NOMO-1 (cell line): ENCODE measurements at regions not wholly inside any gene's neighbourhood (a gene's known extent, or its start where the extent isn't known, plus 50 kb on each side); places are given as distances from the start of the nearest gene placed in this dataset.
"Not testable (repeated sequence)": the region's sequence is repeated elsewhere in the genome, so short reads cannot be mapped to it uniquely, and the experiment has no call there.

ENCODE experiments used
- DNase-seq, 2 experiments: peaks; one replicate each; lab custom pipeline; 2025; ENCODE audit not compliant: unreplicated experiment in 2 of 2; lab: John Stamatoyannopoulos, UW

GRCh38 chr13:104976986-104977385, 1558.5 kb downstream of the EFNB2 start:
- peak in 1 of 2 experiments; percentile 39 for DNase-seq

GRCh38 chr13:104975272-104975671, 1560.2 kb downstream of the EFNB2 start:
- DNase-seq, result peak in 1 of 2 experiments; percentile 27

GRCh38 chr13:104968876-104969275, 1566.6 kb downstream of the EFNB2 start:
- no peak for DNase-seq

- DNase-seq, result no peak
These were observed 1567.4 kb downstream of the EFNB2 start for GRCh38 chr13:104967836-104968630.

- DNase-seq, result no peak
These were observed 1568.1 kb downstream of the EFNB2 start for GRCh38 chr13:104967376-104967775.

- DNase-seq, result no peak
These were observed 1573.1 kb downstream of the EFNB2 start for GRCh38 chr13:104962411-104962810.

- no peak for DNase-seq
These were observed 1574.2 kb downstream of the EFNB2 start for GRCh38 chr13:104961246-104961645.

- DNase-seq, result peak in 1 of 2 experiments; percentile 29
These were observed 1581.3 kb downstream of the EFNB2 start for GRCh38 chr13:104954210-104954609.

- DNase-seq, result no peak
These were observed 1581.9 kb downstream of the EFNB2 start for GRCh38 chr13:104953588-104953987.

- no peak for DNase-seq
These were observed 1585.4 kb downstream of the EFNB2 start for GRCh38 chr13:104949840-104950740.

- DNase-seq, result no peak
These were observed 1591.3 kb downstream of the EFNB2 start for GRCh38 chr13:104944176-104944575.

GRCh38 chr13:104943331-104943730, 1592.1 kb downstream of the EFNB2 start:
- DNase-seq, result no peak

- no peak for DNase-seq
These were observed 1597.6 kb downstream of the EFNB2 start for GRCh38 chr13:104937881-104938280.

- peak in 1 of 2 experiments; percentile 12 for DNase-seq
These were observed 1599.2 kb downstream of the EFNB2 start for GRCh38 chr13:104936304-104936703.

GRCh38 chr13:104920513-104920912, 1614.9 kb downstream of the EFNB2 start:
- DNase-seq, result not testable (repeated sequence)

- no peak for DNase-seq
These were observed 1615.4 kb downstream of the EFNB2 start for GRCh38 chr13:104920091-104920490.

GRCh38 chr13:104900191-104900817, 1635.2 kb downstream of the EFNB2 start:
- no peak for DNase-seq

GRCh38 chr13:104898484-104898883, 1637.0 kb downstream of the EFNB2 start:
- DNase-seq, result no peak

- no peak for DNase-seq
These were observed 1639.9 kb downstream of the EFNB2 start for GRCh38 chr13:104895521-104895920.

GRCh38 chr13:104875038-104875754, 1660.3 kb downstream of the EFNB2 start:
- DNase-seq, result no peak
